ENCODE measurements at regions not wholly inside any gene's neighbourhood (a gene's known extent, or its start where the extent isn't known, plus 50 kb on each side); places are given as distances from the start of the nearest gene placed in this dataset.

DNA sequence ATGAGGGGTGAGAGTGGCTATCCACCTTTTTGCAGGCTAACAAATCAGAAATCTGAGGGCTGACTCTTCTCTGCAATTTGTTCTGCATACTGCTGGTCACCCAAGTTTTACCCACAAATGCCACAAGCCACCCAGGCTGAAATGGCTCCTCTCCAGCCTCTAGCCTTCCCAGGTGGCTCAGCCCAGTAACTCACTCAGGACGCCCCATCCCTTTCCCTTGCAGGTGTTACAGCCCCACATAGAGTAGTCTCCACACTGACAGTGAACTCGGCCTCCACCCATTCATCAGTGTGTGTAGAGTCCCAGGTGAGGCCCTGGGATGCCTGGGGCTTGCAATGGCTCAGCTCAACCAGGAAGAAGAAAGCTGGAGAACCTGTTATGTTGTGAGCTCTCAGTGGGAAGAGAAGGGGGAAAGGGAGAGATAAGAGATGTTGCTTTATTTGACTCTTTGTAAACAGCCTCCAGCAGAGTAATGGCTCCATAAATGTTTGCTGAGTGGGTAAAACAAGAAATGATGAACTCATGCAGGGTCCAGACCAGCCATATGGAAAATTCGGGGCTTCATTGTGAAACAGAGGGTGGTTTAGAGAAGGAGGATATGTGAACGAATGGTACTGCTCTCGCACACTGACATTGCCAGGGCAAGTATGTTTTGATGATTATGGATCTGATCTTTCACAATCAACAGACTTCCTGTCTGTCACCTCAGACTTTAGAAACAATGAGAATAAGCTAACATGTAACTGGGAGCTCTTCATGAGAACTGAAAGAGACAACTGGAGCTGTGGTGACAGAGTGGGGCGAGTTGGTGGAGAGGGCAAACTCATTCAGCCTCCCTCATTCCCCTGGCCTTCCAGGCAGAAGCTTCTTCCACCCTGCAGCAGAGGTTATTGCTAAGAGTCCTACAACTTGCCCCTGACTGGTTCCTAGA is 74.2 kb upstream of the RFC3 start:
- Histone ChIP-seq H3K9ac (ENCODE audit: insufficient read depth in 1 of 2, low read length in 2 of 2) (no peak overlapping the region), H3K4me3 (no peak overlapping the region), H3K4me1 (ENCODE audit: control insufficient read depth in 5 of 5, insufficient read depth in 5 of 5, low read length in 5 of 5) (peaks cover 0 to 7% (median 3%) of the 10 kb centered on the region in 5 donors), H3K36me3 (ENCODE audit: control insufficient read depth in 4 of 4, insufficient read depth in 4 of 4, low read length in 4 of 4) (no peaks in the 10 kb centered on the region), H3K27ac (ENCODE audit: low read depth in 1 of 2, low read length in 1 of 2) (no peak overlapping the region), H3K9me3 (ENCODE audit: control insufficient read depth in 4 of 4, insufficient read depth in 3 of 4, low read length in 3 of 4) (peaks cover 0 to 5% (median 0%) of the 10 kb centered on the region in 4 donors), H3K27me3 (ENCODE audit: control insufficient read depth in 3 of 3, insufficient read depth in 3 of 3, low read length in 2 of 3) (no peaks in the 10 kb centered on the region)
- TF ChIP-seq, protein P1, sequence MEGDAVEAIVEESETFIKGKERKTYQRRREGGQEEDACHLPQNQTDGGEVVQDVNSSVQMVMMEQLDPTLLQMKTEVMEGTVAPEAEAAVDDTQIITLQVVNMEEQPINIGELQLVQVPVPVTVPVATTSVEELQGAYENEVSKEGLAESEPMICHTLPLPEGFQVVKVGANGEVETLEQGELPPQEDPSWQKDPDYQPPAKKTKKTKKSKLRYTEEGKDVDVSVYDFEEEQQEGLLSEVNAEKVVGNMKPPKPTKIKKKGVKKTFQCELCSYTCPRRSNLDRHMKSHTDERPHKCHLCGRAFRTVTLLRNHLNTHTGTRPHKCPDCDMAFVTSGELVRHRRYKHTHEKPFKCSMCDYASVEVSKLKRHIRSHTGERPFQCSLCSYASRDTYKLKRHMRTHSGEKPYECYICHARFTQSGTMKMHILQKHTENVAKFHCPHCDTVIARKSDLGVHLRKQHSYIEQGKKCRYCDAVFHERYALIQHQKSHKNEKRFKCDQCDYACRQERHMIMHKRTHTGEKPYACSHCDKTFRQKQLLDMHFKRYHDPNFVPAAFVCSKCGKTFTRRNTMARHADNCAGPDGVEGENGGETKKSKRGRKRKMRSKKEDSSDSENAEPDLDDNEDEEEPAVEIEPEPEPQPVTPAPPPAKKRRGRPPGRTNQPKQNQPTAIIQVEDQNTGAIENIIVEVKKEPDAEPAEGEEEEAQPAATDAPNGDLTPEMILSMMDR (IDR thresholded peaks at IDR 0.05; ENCODE audit: control extremely low read depth, extremely low read depth): no peak
- 49 to 69% methylated on average over 6 of the region's 6 CpGs for WGBS, 2 donors
- DNase-seq (peak in 1 of 3 donors; percentile 20), ATAC-seq (ENCODE audit: insufficient read depth, low FRiP score) (no peak)

DNA sequence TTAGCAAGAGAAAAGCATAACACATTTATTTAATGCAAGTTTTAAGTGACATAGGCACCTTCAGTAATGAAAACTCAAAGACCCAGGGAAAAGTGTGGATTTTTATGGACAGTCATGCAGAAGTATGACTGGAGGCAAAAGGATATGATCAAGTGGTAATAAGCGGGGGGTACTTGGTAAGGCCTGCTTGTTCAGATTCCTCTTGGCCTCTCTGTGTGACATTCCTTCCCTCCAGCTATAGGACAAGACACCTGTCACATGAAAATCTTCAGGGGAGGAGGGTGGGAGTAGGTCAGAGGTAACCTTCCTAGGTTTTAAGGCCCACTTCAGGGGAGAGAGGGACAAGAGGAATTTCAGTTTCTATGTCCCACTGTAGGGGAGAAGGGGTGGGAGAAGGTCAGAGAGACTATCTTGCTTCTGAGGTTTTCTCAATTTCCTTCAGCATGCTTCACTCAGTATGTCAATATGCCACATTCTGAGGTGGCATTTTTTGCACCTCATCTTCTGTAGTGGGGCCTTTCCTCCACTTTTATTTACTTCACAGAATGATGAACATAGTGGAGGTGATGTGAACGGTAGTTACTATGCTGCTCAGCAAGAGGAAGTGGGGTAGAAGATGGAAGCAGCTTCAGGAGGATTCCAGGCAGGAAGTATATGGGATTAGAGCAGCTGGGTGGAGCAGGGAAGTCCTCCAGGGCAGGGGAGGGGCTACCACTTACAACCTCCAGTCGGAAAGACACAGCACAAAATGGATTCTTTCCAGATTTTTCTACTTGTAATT is 73.2 kb upstream of the RFC3 start:
- 47 to 51% methylated on average over 3 of the region's 3 CpGs for whole genome bisulfite sequencing, 2 donors
- ATAC-seq (ENCODE audit: insufficient read depth, low FRiP score) (peak; percentile 76), DNase-seq (peak in 2 of 3 donors; percentile 43 to 47)
- H3K27me3 ChIP-seq (ENCODE audit: control insufficient read depth in 3 of 3, insufficient read depth in 3 of 3, low read length in 2 of 3): no peaks in the 10 kb centered on the region
- H3K9ac ChIP-seq (ENCODE audit: insufficient read depth in 1 of 2, low read length in 2 of 2): no peak overlapping the region
- H3K27ac ChIP-seq (ENCODE audit: low read depth in 1 of 2, low read length in 1 of 2): peak overlapping the region in 1 of 2 donors; percentile 15
- H3K4me1 ChIP-seq (ENCODE audit: control insufficient read depth in 5 of 5, insufficient read depth in 5 of 5, low read length in 5 of 5): peaks cover 0 to 7% (median 3%) of the 10 kb centered on the region in 5 donors
- H3K36me3 ChIP-seq (ENCODE audit: control insufficient read depth in 4 of 4, insufficient read depth in 4 of 4, low read length in 4 of 4): no peaks in the 10 kb centered on the region
- H3K4me3 ChIP-seq: no peak overlapping the region
- TF ChIP-seq, protein P1 (IDR thresholded peaks at IDR 0.05; ENCODE audit: control extremely low read depth, extremely low read depth): no peak
- peaks cover 0 to 5% (median 0%) of the 10 kb centered on the region in 4 donors for H3K9me3 ChIP-seq (ENCODE audit: control insufficient read depth in 4 of 4, insufficient read depth in 3 of 4, low read length in 3 of 4)

DNA sequence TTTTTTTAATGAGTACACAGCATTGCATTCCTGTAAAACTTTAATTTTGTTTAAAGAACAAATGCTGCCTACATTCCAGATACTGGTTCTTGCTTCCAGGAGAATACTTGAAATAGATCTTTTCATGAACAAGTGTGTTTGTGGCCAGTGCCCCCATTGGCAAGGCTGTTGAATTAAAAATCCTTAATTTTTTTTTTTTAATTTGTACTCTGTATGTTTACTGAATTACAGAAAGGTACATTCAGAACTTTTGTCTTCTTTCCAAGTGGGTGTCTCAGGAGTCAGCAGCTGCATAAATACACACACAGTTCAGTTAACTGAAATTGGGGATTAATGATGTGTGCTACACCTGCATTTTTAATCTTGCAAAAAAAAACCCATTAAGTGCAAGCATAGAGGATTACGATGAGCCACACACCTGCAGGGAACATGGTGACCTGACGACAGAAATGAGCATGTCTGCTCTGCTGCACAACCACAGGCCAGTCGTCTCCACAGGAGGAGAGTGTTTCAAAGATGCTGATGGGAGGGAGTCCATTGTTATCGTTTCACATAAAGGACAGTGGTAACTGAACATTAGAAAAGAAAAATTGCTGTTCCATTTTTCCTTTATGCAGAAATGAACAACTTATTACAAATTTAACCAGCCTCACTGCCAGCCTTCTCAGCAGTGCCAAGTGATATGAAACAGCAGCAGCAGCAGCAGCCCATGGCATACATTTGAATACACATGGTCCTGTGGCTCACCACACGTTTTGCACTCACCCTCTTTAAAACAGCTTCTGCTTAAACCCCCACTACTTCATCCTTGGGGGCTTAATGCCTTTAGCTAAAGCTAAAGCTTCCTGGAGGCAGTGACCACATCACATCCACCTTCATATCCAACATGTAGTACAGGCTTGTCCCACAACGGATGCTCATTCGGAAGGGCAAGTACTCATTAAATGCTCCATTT is 72.3 kb upstream of the RFC3 start:
- TF ChIP-seq, protein P1 (IDR thresholded peaks at IDR 0.05; ENCODE audit: control extremely low read depth, extremely low read depth): no peak
- H3K4me3 ChIP-seq: no peak overlapping the region
- H3K9ac ChIP-seq (ENCODE audit: insufficient read depth in 1 of 2, low read length in 2 of 2): no peak overlapping the region
- no peaks in the 10 kb centered on the region for H3K27me3 ChIP-seq (ENCODE audit: control insufficient read depth in 3 of 3, insufficient read depth in 3 of 3, low read length in 2 of 3)
- H3K9me3 ChIP-seq (ENCODE audit: control insufficient read depth in 4 of 4, insufficient read depth in 3 of 4, low read length in 3 of 4): peaks cover 0 to 5% (median 0%) of the 10 kb centered on the region in 4 donors
- H3K4me1 ChIP-seq (ENCODE audit: control insufficient read depth in 5 of 5, insufficient read depth in 5 of 5, low read length in 5 of 5): peaks cover 0 to 7% (median 3%) of the 10 kb centered on the region in 5 donors
- 69 to 82% methylated on average over 7 of the region's 7 CpGs for WGBS, 2 donors
- DNase-seq (no peak), ATAC-seq (ENCODE audit: insufficient read depth, low FRiP score) (peak; percentile 37)
- H3K27ac ChIP-seq (ENCODE audit: low read depth in 1 of 2, low read length in 1 of 2): peak overlapping the region in 1 of 2 donors; percentile 51
- no peaks in the 10 kb centered on the region for H3K36me3 ChIP-seq (ENCODE audit: control insufficient read depth in 4 of 4, insufficient read depth in 4 of 4, low read length in 4 of 4)

All from lung (tissue), 11 donors.